H1 (cell line): ENCODE measurements at regions not wholly inside any gene's neighbourhood (a gene's known extent, or its start where the extent isn't known, plus 50 kb on each side); places are given as distances from the start of the nearest gene placed in this dataset.

ENCODE experiments used
- CHD2 ChIP-seq: IDR thresholded peaks from 2 replicates; pipeline ENCODE4 v1.6.1; 2012; ENCODE audit warnings: low read length, improper control_type of control experiment
- CREB1 ChIP-seq: IDR thresholded peaks from 2 replicates; pipeline ENCODE4 v1.6.1; 2012; ENCODE audit warnings: inconsistent platforms
- GABPA ChIP-seq: IDR thresholded peaks from 2 replicates; pipeline ENCODE4 v1.6.1; 2011; ENCODE audit warnings: mild to moderate bottlenecking, low read length, moderate library complexity, borderline replicate concordance; ENCODE audit not compliant: insufficient read depth
- JUND ChIP-seq: IDR thresholded peaks from 2 replicates; pipeline ENCODE4 v1.6.1; 2011; ENCODE audit warnings: mild to moderate bottlenecking, improper control_type of control experiment, low read length
- POLR2A ChIP-seq, 2 experiments: IDR thresholded peaks; 1 replicate in 1 of 2; 2 replicates in 1 of 2; pipeline ENCODE4 v1.6.1; 2011; ENCODE audit warnings: low read depth in 2 of 2, low read length in 2 of 2, mild to moderate bottlenecking in 2 of 2; ENCODE audit errors: control extremely low read depth in 1 of 2
- POLR2AphosphoS5 ChIP-seq: IDR thresholded peaks from 2 replicates; pipeline ENCODE4 v1.6.1; 2011; ENCODE audit warnings: low read depth, low read length
- RNF2 ChIP-seq: fragments of 200-900, 300-1000 bp; sonication (generic); IDR thresholded peaks from 2 replicates; pipeline ENCODE4 v1.7.1; 2016; ENCODE audit warnings: borderline replicate concordance, low read depth, mild to moderate bottlenecking, antibody characterized with exemption, low read length; ENCODE audit not compliant: poor library complexity, severe bottlenecking; ENCODE audit errors: missing control alignments
- SP1 ChIP-seq: IDR thresholded peaks from 2 replicates; pipeline ENCODE4 v1.6.1; 2011; ENCODE audit warnings: low read depth, low read length
- TAF1 ChIP-seq: IDR thresholded peaks from 2 replicates; pipeline ENCODE4 v1.6.1; 2011; ENCODE audit warnings: mild to moderate bottlenecking, low read depth, low read length
- ZNF274 ChIP-seq: IDR thresholded peaks from 2 replicates; pipeline ENCODE4 v1.7.0; 2012; ENCODE audit warnings: low read length, borderline replicate concordance; ENCODE audit errors: extremely low read depth
- TF ChIP-seq, protein P1 (sequence below), 3 experiments: IDR thresholded peaks; 1 replicate in 2 of 3; 2 replicates in 1 of 3; pipeline versions ENCODE4 v1.5.1 to v1.6.1; 2011; ENCODE audit warnings: low read length in 3 of 3, mild to moderate bottlenecking in 3 of 3, inconsistent platforms in 2 of 3, low read depth in 1 of 3, moderate library complexity in 1 of 3; ENCODE audit not compliant: insufficient read depth in 1 of 3; ENCODE audit errors: control extremely low read depth in 1 of 3
- TF ChIP-seq, protein P2 (sequence below): IDR thresholded peaks from 2 replicates; pipeline ENCODE4 v1.6.1; 2011; ENCODE audit warnings: low read length, improper control_type of control experiment

DNA sequence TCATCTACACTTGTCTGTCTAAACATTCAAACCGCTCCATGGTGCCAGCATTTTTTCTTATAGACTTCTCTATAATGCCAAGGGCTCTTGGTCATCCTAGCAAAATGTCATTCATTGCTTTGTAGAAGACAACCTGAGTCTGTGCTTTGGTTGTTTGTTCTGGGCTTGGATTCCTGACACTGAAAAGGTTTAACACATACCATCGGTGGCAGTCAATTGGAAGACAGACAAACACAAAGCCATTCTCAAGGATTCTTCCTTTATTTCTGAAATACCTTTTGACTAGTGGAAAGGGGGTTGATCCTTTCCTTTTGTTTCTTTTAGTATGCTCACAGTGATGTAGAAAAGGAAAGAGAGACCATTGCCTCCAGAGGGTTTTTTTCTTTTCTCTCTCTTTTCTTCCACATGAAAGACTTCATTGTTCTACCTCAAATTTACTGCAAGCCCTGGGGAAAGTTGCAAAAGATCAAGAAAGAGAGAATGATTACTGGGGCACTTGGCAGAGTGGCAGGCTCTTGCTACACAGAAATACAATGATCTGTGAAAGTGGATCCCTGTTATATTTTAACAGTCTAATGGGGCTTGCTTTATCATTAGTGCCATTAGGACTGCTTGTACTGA is 66.4 kb upstream of the TMC1 start:
- TF ChIP-seq, protein P1, sequence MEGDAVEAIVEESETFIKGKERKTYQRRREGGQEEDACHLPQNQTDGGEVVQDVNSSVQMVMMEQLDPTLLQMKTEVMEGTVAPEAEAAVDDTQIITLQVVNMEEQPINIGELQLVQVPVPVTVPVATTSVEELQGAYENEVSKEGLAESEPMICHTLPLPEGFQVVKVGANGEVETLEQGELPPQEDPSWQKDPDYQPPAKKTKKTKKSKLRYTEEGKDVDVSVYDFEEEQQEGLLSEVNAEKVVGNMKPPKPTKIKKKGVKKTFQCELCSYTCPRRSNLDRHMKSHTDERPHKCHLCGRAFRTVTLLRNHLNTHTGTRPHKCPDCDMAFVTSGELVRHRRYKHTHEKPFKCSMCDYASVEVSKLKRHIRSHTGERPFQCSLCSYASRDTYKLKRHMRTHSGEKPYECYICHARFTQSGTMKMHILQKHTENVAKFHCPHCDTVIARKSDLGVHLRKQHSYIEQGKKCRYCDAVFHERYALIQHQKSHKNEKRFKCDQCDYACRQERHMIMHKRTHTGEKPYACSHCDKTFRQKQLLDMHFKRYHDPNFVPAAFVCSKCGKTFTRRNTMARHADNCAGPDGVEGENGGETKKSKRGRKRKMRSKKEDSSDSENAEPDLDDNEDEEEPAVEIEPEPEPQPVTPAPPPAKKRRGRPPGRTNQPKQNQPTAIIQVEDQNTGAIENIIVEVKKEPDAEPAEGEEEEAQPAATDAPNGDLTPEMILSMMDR (IDR thresholded peaks at IDR 0.05; ENCODE audit: control extremely low read depth in 1 of 3, insufficient read depth in 1 of 3, low read depth in 1 of 3, low read length in 3 of 3): no peak
- TF ChIP-seq TAF1 (no peak), SP1 (no peak), ZNF274 (no peak), RNF2 (no peak), CREB1 (no peak), POLR2AphosphoS5 (no peak), CHD2 (no peak), JUND (no peak), GABPA (no peak), POLR2A (IDR thresholded peaks at IDR 0.05; ENCODE audit: control extremely low read depth in 1 of 2, low read depth in 2 of 2, low read length in 2 of 2) (no peak)
- TF ChIP-seq, protein P2, sequence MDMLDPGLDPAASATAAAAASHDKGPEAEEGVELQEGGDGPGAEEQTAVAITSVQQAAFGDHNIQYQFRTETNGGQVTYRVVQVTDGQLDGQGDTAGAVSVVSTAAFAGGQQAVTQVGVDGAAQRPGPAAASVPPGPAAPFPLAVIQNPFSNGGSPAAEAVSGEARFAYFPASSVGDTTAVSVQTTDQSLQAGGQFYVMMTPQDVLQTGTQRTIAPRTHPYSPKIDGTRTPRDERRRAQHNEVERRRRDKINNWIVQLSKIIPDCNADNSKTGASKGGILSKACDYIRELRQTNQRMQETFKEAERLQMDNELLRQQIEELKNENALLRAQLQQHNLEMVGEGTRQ: no peak
